GM12872 (cell line): ENCODE measurements at regions not wholly inside any gene's neighbourhood (a gene's known extent, or its start where the extent isn't known, plus 50 kb on each side); places are given as distances from the start of the nearest gene placed in this dataset.

ENCODE experiments used
- TF ChIP-seq, protein P1 (sequence below): IDR thresholded peaks from 3 replicates; pipeline ENCODE4 v1.5.1; 2011; ENCODE audit warnings: low read depth, mild to moderate bottlenecking, low read length, moderate library complexity; ENCODE audit not compliant: insufficient read depth

DNA sequence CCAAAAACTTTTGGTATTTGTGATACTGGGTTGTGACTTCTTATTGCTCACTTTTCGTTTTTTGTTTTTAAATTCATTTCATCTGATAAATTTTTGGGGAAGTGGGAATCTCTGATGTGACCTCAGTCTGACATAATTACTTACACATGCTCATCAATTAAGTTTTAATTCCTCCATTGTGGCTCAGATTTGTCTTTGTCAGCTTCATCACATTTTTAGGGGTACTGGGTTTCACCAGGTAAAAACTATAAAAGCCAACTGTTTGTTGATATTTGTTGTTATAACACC is 425.3 kb upstream of the TGFBR2 start:
- TF ChIP-seq, protein P1, sequence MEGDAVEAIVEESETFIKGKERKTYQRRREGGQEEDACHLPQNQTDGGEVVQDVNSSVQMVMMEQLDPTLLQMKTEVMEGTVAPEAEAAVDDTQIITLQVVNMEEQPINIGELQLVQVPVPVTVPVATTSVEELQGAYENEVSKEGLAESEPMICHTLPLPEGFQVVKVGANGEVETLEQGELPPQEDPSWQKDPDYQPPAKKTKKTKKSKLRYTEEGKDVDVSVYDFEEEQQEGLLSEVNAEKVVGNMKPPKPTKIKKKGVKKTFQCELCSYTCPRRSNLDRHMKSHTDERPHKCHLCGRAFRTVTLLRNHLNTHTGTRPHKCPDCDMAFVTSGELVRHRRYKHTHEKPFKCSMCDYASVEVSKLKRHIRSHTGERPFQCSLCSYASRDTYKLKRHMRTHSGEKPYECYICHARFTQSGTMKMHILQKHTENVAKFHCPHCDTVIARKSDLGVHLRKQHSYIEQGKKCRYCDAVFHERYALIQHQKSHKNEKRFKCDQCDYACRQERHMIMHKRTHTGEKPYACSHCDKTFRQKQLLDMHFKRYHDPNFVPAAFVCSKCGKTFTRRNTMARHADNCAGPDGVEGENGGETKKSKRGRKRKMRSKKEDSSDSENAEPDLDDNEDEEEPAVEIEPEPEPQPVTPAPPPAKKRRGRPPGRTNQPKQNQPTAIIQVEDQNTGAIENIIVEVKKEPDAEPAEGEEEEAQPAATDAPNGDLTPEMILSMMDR, result no peak

DNA sequence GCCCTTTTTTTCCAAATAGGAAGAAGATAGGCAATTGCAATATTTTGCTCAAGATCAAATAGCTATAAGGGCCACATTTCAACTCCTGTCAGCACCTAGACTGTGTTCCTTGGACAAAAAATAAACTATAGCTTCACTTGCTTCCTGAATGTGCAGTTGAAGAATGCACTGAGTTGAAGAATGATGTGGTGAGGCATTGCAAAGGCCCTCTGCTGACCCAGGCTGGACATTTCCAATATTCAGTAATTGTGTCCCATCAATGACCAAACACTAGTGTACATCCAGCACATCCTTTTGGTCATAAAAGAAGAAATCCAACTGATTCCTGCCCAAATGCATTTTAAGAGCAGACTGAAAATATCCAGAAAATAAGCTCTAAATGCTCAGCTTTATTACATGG is 424.8 kb upstream of the TGFBR2 start:
- TF ChIP-seq, protein P1, result no peak

DNA sequence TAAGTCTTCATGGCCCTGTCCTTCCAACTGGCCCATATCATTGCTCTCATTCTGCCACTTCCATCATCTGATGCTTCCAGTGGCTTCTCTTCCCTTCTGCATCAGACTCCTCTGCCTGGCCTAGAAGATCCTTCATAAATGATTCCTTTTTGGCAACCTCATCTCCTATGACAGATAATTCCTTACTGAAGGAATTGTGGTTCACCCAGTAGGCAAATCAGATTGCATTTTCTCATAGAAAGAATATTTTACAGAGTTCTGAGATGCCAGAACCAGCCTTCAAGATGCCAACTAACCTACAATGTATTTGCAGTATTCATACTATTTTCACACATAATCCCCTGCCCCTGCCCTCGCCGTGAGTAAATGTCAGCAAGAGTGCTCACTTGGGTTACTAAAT is 423.0 kb upstream of the TGFBR2 start:
- TF ChIP-seq, protein P1, result no peak

DNA sequence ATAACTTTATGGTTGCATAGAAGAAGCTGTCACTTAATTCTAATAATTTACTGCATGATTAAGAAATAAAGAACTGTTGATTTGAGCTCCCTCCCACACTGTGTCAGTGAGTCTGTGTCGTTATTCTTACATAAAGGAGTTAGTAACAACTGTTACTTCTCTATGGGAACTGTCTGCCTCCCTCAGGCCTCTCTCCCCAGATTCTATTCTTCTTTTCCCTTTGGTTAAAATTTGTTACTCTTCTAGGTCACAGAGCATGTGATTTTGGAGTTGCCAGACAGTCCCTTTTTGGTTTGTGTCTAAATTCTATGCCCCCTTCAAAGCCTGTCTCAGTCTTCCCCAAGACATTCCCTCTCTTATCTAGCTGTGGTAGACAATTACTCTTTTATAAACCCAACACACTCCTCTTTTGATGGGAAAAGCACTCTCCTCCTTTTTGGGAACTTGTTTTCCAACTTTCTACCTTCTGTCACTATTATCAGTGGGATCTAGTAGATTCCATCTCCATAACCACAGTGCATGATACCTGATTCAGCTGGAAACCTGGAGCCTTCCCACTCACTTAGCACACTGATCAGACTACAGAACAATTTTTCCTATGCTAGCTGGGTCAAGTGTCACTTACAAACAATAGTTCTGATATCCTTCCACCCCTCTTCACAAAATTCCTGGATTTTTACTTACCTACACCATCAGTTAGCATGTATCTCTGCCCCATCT is 422.1 kb upstream of the TGFBR2 start:
- TF ChIP-seq, protein P1, result no peak

DNA sequence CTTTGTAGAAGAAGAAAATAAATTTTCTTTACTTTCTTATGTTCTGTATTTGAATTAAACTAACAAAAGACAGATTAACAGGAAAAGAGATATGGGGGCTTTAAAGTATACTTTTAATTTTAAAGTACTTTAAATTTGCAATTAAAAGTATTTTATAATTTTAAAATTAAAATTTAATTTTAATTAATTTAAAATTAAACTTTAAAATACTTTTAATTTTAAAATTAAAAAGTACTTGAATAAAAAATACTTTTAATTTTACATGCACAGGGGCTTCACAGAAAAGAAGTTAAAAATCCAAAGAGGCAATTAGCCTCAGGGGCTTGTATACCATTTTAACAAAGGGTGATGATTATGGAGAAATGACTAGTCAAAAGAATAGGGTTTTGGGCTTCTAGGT is 420.5 kb upstream of the TGFBR2 start:
- TF ChIP-seq, protein P1, result no peak

DNA sequence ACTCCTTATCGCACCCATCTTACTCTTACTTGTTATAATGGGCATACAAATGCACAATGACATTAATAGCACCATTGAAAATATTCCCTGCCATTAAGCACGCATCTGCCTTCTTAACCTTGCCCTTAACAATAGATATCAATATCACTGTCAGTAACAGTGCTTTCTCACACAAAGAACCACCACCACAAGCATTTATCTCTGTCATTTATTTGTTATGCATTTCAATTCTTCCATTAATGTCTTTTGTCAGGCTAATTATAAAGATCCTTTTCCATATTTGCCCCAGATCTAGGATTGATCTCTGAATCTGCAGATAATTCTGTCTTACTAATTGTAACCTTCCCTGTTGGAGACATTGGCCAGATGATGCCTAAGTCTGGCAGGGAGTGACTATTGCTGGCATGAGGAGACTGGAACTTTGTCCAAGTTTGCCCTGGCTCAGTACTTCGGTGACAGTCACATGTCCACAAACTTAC is 419.6 kb upstream of the TGFBR2 start:
- TF ChIP-seq, protein P1, result no peak

DNA sequence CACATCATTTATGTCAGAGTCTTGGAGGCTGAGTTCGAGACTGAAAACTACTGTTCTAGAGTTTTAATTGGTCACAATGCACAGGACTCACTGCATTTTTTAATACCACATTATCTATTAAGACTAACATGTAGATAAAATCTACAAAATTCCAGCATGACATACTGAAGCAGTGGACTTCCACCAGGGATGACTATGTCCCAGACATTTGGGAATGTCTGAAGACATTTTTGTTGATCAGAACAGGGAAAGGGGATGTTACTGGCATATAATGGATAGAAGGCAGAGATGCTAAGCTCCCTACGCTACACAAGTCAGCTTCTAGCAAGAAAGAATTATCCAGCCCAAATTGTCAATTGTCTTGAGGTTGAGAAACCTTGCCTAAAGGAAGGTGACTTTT is 419.0 kb upstream of the TGFBR2 start:
- TF ChIP-seq, protein P1, result no peak
